RPMI7951 (cell line): ENCODE measurements at regions not wholly inside any gene's neighbourhood (a gene's known extent, or its start where the extent isn't known, plus 50 kb on each side); places are given as distances from the start of the nearest gene placed in this dataset.

Experiments
- DNase-seq: peaks from one replicate; pipeline ENCODE4 v3.0.0-alpha.2; 2012; ENCODE audit warnings: low read depth

- DNase-seq = no peak
Measured at GRCh38 chr2:226652983-226653765, 146.4 kb downstream of the IRS1 start.

DNA sequence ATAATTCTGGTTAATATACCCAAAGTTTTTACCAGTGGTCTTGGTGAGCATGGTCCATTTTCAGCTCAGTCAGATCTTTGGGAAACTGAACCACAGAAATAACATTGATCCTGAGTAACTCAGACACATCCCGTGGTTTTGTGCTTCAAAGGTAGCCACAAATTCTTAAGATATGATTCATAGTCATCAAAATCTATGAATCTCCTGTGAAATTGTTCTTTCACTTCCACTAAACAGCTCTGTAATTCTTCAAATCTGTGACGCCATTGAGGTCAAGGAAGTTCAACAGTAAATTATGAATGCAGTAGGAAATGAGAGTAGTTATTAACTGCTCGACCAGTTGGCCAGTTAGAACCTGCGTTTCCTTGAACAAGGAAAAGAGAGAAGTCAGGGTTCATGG lies 147.3 kb downstream of the IRS1 start:
- DNase-seq = peak; percentile 94

DNA sequence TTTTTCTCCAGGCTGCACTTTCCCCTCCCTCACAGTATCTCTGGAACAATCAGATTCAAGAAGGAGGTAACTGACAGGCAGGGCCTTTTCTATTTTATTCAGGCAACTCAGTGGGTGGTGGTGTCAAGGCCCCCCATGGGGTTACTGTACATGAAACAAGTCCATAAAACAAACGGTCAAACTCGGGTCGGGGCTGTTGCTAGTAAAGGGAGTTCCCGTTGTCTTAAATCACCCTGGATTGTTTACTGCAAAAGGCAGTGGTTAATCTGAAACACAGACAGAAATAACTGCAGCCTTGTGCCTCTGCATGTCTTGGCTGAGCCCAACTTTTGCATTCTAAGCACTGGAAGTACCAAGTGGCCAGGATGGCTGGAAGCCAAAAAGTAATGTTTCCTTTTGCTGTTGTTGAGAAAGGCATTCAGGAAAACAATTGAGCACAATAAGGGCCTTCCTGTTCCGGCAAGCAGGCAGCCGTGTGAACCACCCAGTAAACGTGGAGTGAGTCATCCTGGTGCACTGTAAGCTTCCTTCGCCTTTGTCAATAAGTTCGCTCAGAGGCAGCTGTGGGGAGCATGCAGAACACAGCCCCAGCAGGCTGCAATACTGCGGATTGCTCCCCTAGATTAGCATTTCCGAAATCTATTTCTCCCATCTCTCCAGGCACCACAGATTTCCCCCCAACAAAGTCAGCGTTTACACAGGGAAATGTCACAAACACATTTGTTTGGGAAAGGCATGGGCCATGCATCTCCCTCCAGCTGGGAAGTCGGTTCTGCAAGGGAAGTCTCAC lies 149.6 kb downstream of the IRS1 start:
- peak; percentile 99 for DNase-seq

DNA sequence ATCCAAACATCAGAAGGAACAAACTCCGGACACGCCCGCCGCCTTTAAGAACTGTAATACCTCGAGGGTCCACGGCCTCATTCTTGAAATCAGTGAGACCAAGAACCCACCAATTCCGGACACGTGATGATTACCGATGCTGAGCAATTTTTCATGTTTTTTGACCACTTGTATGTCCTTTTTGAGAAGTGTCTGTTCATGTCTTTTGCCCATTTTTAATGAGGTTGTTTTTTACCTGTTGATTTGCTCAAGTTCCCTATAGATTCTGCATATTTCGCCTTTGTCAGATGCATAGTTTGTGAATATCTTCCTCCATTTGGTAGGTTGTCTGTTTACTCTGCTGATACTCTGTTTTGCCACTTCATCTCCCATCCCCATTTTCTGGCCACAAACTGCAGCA lies 150.4 kb downstream of the IRS1 start:
- no peak for DNase-seq

DNA sequence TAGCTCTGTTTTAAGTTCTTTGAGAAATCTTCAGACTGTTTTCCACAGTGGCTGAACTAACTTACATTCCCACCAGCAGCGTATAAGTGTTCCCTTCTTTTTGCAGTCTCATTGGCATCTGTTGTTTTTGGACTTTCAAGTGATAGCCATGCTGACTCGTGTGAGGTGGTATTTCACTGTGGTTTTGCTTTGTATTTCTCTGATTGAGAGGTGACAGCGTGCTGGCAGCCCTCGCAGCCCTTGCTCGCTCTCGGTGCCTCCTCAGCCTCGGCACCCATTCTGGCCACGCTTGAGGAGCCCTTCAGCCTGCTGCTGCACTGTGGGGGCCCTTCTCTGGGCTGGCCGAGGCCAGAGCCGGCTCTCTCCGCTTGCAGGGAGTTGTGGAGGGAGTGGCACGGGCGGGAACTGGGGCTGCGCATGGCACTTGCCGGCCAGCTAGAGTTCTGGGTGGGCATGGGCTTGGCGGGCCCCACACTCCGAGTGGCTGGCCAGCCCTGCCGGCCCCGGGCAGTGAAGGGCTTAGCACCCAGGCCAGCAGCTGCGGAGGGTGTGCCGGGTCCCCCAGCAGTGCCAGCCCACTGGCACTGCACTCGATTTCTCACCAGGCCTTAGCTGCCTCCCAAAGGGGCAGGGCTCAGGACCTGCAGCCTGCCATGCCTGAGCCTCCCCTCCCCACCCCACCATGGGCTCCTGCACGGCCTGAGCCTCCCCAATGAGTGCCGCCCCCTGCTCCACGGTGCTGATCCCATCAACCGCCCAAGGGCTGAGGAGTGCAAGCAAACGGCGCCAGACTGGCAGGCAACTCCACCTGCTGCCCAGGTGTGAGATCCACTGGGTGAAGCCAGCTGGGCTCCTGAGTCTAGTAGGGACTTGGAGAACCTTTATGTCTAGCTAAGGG lies 151.8 kb downstream of the IRS1 start:
- DNase-seq = no peak

- DNase-seq = peak; percentile 55
Measured at GRCh38 chr2:226644399-226644865, 155.2 kb downstream of the IRS1 start.

DNA sequence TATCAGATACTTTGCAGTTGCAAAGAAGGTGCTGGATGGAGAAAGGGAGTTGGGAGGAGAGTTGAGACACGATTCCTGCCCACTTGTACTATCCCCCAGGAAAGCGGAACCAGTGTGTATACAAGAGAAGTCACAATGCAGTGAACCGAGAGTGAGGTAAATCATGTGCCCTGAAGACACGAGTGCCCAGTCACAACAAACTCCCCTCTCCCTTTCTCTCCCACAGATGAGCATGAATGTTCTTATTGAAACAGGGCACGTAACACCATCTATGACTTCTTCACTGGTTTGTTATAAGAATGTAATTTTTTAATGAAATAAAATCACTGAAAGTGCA lies 155.7 kb downstream of the IRS1 start:
- no peak for DNase-seq

DNA sequence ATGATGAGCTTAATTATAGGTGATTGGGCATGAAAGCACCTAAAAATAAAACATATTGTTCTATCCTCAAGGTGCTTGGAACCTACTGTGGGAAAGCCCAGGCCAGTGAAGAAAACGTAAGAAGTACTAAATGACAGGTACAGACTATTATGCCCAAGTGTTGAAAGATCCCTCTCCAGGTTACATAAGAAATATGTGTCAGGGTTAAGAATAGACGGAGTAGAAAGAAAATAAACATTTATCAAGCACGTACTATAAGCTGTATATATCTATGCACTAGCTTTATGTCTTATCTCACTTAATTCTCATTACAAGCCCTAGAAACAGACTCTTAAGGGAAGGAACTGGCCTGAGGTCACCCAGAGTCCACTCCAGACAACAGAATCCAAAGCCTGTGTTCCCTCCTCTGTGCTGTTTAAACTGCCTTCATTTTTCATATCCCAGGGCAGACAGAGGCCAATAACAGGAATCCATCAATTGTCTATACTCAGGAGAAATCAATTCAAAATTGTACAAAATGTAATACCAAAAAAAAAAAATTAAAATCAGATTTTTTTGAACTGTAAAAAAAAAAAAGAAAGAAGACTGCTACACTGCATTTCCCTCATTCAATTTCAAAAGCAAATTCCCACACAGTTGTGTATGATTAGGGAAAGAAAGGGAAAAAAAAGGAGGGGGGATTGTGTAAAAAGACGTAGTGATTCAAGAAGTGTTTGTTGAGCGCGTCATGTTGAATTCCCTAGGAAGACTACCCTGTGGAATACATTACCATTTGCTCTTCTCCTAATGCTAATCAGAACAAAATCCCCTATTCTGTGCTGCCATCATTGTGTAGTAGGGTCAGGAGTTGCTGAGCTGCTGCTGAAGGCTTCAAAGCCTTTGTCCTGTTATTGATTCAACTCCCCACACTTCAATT lies 156.3 kb downstream of the IRS1 start:
- DNase-seq = no peak

DNA sequence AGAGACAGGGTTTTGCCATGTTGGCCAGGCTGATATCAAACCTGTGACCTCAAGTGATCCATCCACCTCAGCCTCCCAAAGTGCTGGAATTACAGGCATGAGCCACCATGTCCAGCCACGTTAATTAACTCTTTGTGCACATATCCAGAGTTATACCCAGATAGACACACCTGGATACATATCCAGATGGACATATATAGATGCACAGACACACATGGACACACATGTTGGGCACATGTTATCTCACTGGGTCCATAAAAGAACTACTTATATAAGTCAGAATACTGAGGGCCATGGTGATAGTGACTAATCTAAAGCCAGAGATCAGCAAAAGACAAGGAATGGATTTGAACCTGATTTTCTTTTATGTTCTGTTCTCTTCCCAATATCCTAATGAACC lies 158.6 kb downstream of the IRS1 start:
- DNase-seq = no peak

- DNase-seq = no peak
Measured at GRCh38 chr2:226640501-226640900, 159.1 kb downstream of the IRS1 start.

DNA sequence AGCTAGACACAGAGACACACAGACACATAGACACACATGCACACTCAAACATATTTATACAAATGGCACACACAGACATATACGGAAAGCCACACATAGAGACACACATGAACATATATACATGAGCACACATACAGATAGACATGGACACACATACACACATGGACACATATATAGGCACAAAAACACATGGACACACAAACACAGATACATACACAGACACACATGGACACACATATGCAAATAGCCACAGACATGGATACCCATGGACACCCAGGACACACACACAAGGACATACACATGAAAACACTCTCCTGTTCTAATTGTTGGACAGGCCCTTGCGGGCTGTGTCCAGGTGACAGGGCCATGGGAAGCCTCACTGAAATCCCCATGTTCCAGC lies 160.1 kb downstream of the IRS1 start:
- DNase-seq = no peak

DNA sequence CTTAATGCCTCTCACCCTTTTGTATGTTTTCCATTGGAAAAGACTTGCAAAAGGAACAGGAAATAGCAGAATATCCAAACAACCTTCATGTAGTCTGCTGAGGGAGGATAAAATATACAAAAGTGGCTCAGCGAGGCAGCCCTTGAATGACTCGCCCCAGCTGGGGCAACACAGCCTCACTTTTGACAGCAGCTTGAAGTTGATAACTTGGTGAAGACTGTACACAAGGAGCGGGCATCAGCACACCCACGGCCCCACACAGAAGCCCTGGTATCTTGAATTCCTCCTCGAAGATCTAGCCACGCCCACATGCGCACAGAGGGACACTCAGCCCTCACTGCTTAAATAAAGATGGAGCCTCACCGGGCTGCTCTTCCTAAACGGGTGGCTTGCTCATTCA lies 161.0 kb downstream of the IRS1 start:
- no peak for DNase-seq

GRCh38 chr2:226637383-226637782 lies 162.2 kb downstream of the IRS1 start:
- DNase-seq = no peak

DNA sequence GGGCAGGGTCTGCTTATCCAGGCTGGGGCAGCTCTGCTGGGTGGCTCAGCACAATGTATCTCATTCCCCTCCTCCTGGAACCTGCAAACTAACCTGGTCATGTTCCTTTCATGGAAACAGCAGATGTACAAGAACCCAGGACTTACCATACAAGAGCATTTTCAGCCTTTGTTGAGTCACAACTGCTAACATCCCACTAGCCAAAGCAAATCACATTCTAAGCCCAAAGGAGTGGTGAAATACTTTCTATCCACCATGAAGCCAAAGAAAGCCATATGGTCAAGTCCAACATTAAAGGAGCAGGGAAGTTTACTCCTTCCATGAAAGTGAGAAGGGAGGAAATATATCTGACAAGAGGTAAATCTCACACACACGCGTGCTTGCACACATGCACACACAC lies 163.0 kb downstream of the IRS1 start:
- no peak for DNase-seq

DNA sequence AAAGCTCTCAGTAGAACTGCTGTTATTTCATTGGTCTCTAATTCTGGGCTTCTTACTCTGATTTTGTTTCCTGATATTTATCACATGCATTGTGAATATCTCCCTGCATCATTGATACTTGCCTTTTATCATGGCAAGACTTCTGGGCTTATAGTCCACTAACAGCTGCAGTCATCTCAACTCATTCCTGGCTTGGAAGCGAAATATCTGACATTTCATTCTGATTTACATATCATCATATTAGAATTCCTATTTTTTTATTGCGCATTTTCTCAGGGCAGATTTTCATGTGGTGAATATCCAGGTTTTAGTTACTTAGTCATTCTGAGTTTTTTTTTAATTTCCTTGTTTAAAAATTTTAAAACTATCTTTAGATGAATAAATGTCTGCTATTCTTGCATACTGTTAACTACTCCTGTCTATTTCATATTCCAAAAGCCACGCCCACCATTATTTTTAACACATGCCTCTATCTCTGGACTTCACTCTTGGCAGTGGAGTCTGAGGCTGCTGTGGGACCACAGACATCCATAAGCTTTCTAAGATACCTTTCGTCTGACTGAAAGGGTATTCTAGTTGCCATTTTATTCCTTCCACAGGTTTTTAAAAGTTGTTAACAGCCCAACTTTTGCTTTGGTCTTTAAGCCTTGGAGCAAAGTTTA lies 164.5 kb downstream of the IRS1 start:
- DNase-seq = no peak

DNA sequence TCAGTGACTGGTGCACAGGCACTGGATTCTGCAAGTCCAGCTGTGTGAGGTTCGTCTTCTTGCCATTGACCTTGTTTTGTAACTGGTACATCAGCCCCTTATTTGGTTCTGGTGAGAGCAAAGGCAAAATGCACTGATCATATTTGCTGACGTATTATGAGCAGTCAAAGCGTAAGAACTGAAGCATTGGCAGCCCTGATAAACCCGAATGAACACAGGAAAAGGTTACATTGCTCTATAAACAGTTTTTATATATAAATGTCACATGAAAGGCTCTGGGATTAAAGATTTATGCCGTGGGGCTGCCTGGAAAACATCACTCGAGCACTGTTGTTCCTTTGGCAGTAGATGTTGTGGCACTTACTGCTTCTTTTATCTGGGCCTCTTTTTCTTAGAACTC lies 167.9 kb downstream of the IRS1 start:
- no peak for DNase-seq

DNA sequence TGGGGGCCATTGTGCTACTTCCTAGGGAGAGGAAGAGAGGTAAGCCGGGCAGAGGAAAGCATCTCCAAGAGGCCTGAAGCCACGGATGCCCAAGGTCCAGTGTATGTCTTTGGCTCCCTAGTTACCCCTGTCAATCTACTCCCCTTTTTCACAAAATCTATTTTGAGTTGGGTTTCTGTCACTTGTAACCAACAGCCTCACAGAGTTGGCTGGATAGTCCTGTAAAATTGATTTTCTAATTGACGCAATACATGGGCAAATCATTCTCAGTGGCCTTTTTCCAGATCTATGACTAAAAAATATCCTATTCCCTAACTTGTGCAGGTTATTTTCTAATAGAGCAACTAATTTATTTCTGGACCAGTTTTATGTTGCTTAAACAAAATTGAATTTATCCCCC lies 168.4 kb downstream of the IRS1 start:
- no peak for DNase-seq

GRCh38 chr2:226625946-226626345 lies 173.7 kb downstream of the IRS1 start:
- DNase-seq = no peak

DNA sequence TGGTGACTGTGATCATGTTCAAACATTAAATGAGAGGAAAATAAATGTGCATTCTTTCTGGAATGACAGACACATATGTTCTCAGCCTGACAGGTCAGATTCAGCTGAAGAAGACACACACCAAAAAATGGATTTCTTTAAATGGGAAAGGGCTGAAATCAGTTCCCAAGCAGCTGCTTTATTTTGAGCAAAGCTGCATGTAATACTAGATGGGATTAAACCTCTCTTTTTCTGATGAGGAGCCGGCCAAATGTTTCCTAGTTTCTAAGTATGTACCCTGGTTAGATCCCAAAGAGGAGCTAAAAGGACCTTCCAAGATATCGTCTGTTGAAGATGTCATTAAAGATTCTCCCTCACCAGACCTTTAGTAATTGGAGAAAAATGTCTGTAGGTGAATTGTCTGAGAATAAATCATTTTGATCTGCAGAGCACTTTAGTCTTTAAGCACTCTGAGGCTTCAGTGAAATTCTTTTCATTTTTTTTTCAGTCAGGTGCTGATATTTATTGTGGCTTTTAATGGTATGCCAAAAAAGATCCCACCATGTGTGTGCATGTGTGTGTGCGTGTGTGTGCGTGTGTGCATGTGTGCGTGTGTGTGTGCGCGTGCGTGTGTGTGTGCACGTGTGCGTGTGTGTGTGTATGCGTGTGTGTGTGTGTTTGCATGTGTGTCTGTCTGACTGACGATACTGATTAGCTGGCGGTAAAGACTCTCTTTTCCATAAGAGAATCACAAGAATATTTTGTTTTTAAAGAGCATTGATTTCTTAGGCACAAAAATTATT lies 175.8 kb downstream of the IRS1 start:
- no peak for DNase-seq

DNA sequence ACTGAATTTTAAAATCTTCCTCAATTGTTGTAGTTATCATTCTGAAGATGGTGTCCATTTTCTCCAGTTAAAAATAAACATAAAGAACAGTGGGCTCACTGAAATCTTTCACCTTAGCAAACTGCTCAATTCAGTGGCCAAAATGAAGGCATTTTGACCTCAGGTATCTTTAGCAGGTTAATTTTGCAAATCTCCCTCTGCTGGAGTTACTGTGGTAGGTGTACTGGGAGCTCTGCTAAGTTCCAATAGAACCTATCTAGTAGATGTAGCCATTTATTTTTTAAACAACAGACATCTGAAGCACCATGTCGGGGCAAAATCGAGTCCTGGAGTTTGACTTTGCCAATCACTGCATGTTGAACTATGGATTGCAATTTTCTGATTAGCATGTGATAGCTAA lies 177.1 kb downstream of the IRS1 start:
- DNase-seq = no peak
